Memory B cell (primary cell): ENCODE measurements at regions not wholly inside any gene's neighbourhood (a gene's known extent, or its start where the extent isn't known, plus 50 kb on each side); places are given as distances from the start of the nearest gene placed in this dataset.

ENCODE experiments used
- ATAC-seq: fragments of 150-1000 bp; cut with Tn5 transposase; 2 replicates; pipeline ENCODE4 v1.10.0; 2021; ENCODE audit warnings: low read depth, mild to moderate bottlenecking, moderate library complexity
- DNase-seq, 2 donors: peaks; one replicate each; pipeline ENCODE4 v3.0.0; 2022; ENCODE audit warnings: low spot score in 2 of 2
- H3K27ac Mint-ChIP-seq: one replicate; pipeline ENCODE4 v1.8.0; 2022; ENCODE audit warnings: mild to moderate bottlenecking, moderate library complexity, mixed read lengths
- H3K27me3 Mint-ChIP-seq: one replicate; pipeline ENCODE4 v1.8.0; 2022; ENCODE audit warnings: mixed read lengths
- H3K36me3 Mint-ChIP-seq: one replicate; pipeline ENCODE4 v1.8.0; 2022; ENCODE audit warnings: mild to moderate bottlenecking, mixed read lengths
- H3K4me1 Mint-ChIP-seq: one replicate; pipeline ENCODE4 v1.8.0; 2022; ENCODE audit warnings: mixed read lengths
- H3K4me3 Mint-ChIP-seq: one replicate; pipeline ENCODE4 v1.8.0; 2022; ENCODE audit warnings: mild to moderate bottlenecking, moderate library complexity, mixed read lengths
- H3K9me3 Mint-ChIP-seq: one replicate; pipeline ENCODE4 v1.8.0; 2022; ENCODE audit warnings: mixed read lengths

- Mint-ChIP-seq H3K4me3 (no peak overlapping the region), H3K27me3 (no peaks in the 10 kb centered on the region), H3K36me3 (no peaks in the 10 kb centered on the region), H3K9me3 (peaks cover 4% of the 10 kb centered on the region), H3K27ac (no peak overlapping the region), H3K4me1 (no peaks in the 10 kb centered on the region)
- DNase-seq (no peak), ATAC-seq (no peak)
These were observed 260.5 kb downstream of the SAMD5 start for GRCh38 chr6:147768969-147769368.

GRCh38 chr6:147769496-147770087 lies 261.1 kb downstream of the SAMD5 start:
- peaks cover 4% of the 10 kb centered on the region for H3K9me3 Mint-ChIP-seq
- H3K4me1 Mint-ChIP-seq, result no peaks in the 10 kb centered on the region
- no peaks in the 10 kb centered on the region for H3K27me3 Mint-ChIP-seq
- no peak for ATAC-seq
- no peak overlapping the region for H3K4me3 Mint-ChIP-seq
- no peaks in the 10 kb centered on the region for H3K36me3 Mint-ChIP-seq
- DNase-seq, result no peak
- H3K27ac Mint-ChIP-seq, result no peak overlapping the region

GRCh38 chr6:147770221-147770620 lies 261.7 kb downstream of the SAMD5 start:
- Mint-ChIP-seq H3K4me1 (no peaks in the 10 kb centered on the region), H3K4me3 (no peak overlapping the region), H3K9me3 (peaks cover 4% of the 10 kb centered on the region), H3K36me3 (no peaks in the 10 kb centered on the region), H3K27ac (no peak overlapping the region), H3K27me3 (no peaks in the 10 kb centered on the region)
- DNase-seq (no peak), ATAC-seq (no peak)

GRCh38 chr6:147772724-147773123 lies 264.2 kb downstream of the SAMD5 start:
- DNase-seq (no peak), ATAC-seq (no peak)
- H3K9me3 Mint-ChIP-seq, result peaks cover 2% of the 10 kb centered on the region
- no peak overlapping the region for H3K4me3 Mint-ChIP-seq
- no peaks in the 10 kb centered on the region for H3K27me3 Mint-ChIP-seq
- H3K27ac Mint-ChIP-seq, result no peak overlapping the region
- H3K36me3 Mint-ChIP-seq, result no peaks in the 10 kb centered on the region
- no peaks in the 10 kb centered on the region for H3K4me1 Mint-ChIP-seq

GRCh38 chr6:147774856-147775255 lies 266.4 kb downstream of the SAMD5 start:
- no peak overlapping the region for H3K27ac Mint-ChIP-seq
- ATAC-seq (no peak), DNase-seq (no peak)
- H3K36me3 Mint-ChIP-seq, result no peaks in the 10 kb centered on the region
- H3K4me1 Mint-ChIP-seq, result no peaks in the 10 kb centered on the region
- no peaks in the 10 kb centered on the region for H3K27me3 Mint-ChIP-seq
- H3K9me3 Mint-ChIP-seq, result no peaks in the 10 kb centered on the region
- no peak overlapping the region for H3K4me3 Mint-ChIP-seq

GRCh38 chr6:147776631-147777213 lies 268.2 kb downstream of the SAMD5 start:
- DNase-seq (no peak), ATAC-seq (no peak)
- no peaks in the 10 kb centered on the region for H3K36me3 Mint-ChIP-seq
- no peaks in the 10 kb centered on the region for H3K9me3 Mint-ChIP-seq
- H3K4me1 Mint-ChIP-seq, result no peaks in the 10 kb centered on the region
- H3K27me3 Mint-ChIP-seq, result no peaks in the 10 kb centered on the region
- H3K27ac Mint-ChIP-seq, result no peak overlapping the region
- no peak overlapping the region for H3K4me3 Mint-ChIP-seq

GRCh38 chr6:147779624-147780023 lies 271.1 kb downstream of the SAMD5 start:
- Mint-ChIP-seq H3K36me3 (no peaks in the 10 kb centered on the region), H3K4me3 (no peak overlapping the region), H3K27me3 (no peaks in the 10 kb centered on the region), H3K27ac (no peak overlapping the region), H3K4me1 (no peaks in the 10 kb centered on the region), H3K9me3 (no peaks in the 10 kb centered on the region)
- DNase-seq, result no peak
- no peak for ATAC-seq

GRCh38 chr6:147782302-147782701 lies 273.8 kb downstream of the SAMD5 start:
- Mint-ChIP-seq H3K27ac (no peak overlapping the region), H3K4me3 (no peak overlapping the region), H3K9me3 (no peaks in the 10 kb centered on the region), H3K27me3 (no peaks in the 10 kb centered on the region), H3K4me1 (no peaks in the 10 kb centered on the region), H3K36me3 (no peaks in the 10 kb centered on the region)
- no peak for ATAC-seq
- DNase-seq, result no peak

GRCh38 chr6:147784371-147784770 lies 275.9 kb downstream of the SAMD5 start:
- Mint-ChIP-seq H3K4me1 (no peaks in the 10 kb centered on the region), H3K27ac (no peak overlapping the region), H3K36me3 (no peaks in the 10 kb centered on the region), H3K27me3 (no peaks in the 10 kb centered on the region), H3K9me3 (no peaks in the 10 kb centered on the region), H3K4me3 (no peak overlapping the region)
- DNase-seq (no peak), ATAC-seq (no peak)

GRCh38 chr6:147787417-147787816 lies 278.9 kb downstream of the SAMD5 start:
- H3K4me3 Mint-ChIP-seq, result no peak overlapping the region
- ATAC-seq, result no peak
- H3K36me3 Mint-ChIP-seq, result no peaks in the 10 kb centered on the region
- H3K4me1 Mint-ChIP-seq, result no peaks in the 10 kb centered on the region
- no peak for DNase-seq
- peaks cover 2% of the 10 kb centered on the region for H3K9me3 Mint-ChIP-seq
- no peak overlapping the region for H3K27ac Mint-ChIP-seq
- H3K27me3 Mint-ChIP-seq, result no peaks in the 10 kb centered on the region

GRCh38 chr6:147789430-147789947 lies 281.0 kb downstream of the SAMD5 start:
- DNase-seq (no peak), ATAC-seq (no peak)
- Mint-ChIP-seq H3K27ac (no peak overlapping the region), H3K36me3 (no peaks in the 10 kb centered on the region), H3K27me3 (no peaks in the 10 kb centered on the region), H3K4me1 (no peaks in the 10 kb centered on the region), H3K4me3 (no peak overlapping the region), H3K9me3 (peaks cover 2% of the 10 kb centered on the region)

- no peaks in the 10 kb centered on the region for H3K27me3 Mint-ChIP-seq
- peaks cover 2% of the 10 kb centered on the region for H3K9me3 Mint-ChIP-seq
- H3K27ac Mint-ChIP-seq, result no peak overlapping the region
- H3K36me3 Mint-ChIP-seq, result no peaks in the 10 kb centered on the region
- no peak overlapping the region for H3K4me3 Mint-ChIP-seq
- DNase-seq (no peak), ATAC-seq (no peak)
- H3K4me1 Mint-ChIP-seq, result no peaks in the 10 kb centered on the region
These were observed 285.6 kb downstream of the SAMD5 start for GRCh38 chr6:147793871-147794643.

GRCh38 chr6:147802459-147802858 lies 294.0 kb downstream of the SAMD5 start:
- Mint-ChIP-seq H3K27me3 (no peaks in the 10 kb centered on the region), H3K4me1 (no peaks in the 10 kb centered on the region), H3K27ac (no peak overlapping the region), H3K4me3 (no peak overlapping the region), H3K36me3 (no peaks in the 10 kb centered on the region), H3K9me3 (peaks cover 3% of the 10 kb centered on the region)
- no peak for ATAC-seq
- DNase-seq, result no peak

GRCh38 chr6:147805155-147805554 lies 296.7 kb downstream of the SAMD5 start:
- ATAC-seq, result no peak
- Mint-ChIP-seq H3K9me3 (peaks cover 3% of the 10 kb centered on the region), H3K4me1 (no peaks in the 10 kb centered on the region), H3K27me3 (no peaks in the 10 kb centered on the region), H3K36me3 (no peaks in the 10 kb centered on the region), H3K4me3 (no peak overlapping the region), H3K27ac (no peak overlapping the region)
- DNase-seq, result no peak
